ENCODE measurements at regions not wholly inside any gene's neighbourhood (a gene's known extent, or its start where the extent isn't known, plus 50 kb on each side); places are given as distances from the start of the nearest gene placed in this dataset.

- TF ChIP-seq CEBPB (IDR thresholded peaks at IDR 0.05; ENCODE audit: low read depth) (no peak), POLR2A (IDR thresholded peaks at IDR 0.05; ENCODE audit: borderline replicate concordance, extremely low read depth, insufficient read depth, insufficient read length) (no peak), REST (IDR thresholded peaks at IDR 0.05; ENCODE audit: low read depth) (no peak), CTCF (IDR thresholded peaks at IDR 0.05 in 2 of 3, conservative IDR thresholded peaks at IDR 0.05 in 1 of 3; ENCODE audit: borderline replicate concordance in 1 of 3, insufficient read depth in 1 of 3, low read depth in 2 of 3, low read length in 2 of 3) (no peak), MAX (IDR thresholded peaks at IDR 0.05) (no peak), POLR2AphosphoS5 (IDR thresholded peaks at IDR 0.05; ENCODE audit: low read depth, low read length) (no peak)
These were observed 156.9 kb downstream of the SUCNR1 start for GRCh38 chr3:152030320-152030719.

All from HCT116 (cell line).